WTC11 (cell line): ENCODE measurements at regions not wholly inside any gene's neighbourhood (a gene's known extent, or its start where the extent isn't known, plus 50 kb on each side); places are given as distances from the start of the nearest gene placed in this dataset.

Experiments used
- ATAC-seq: fragments of 200-7000 bp; cut with Tn5 transposase; 2 replicates; pipeline ENCODE4 v1.10.0; 2021; ENCODE audit warnings: mild to moderate bottlenecking, moderate library complexity
- CTCF ChIA-PET: fragments of 300-600 bp; sonication (Branson Sonifier 250); formaldehyde crosslinking; loops from one replicate; lab custom pipeline; 2021; ENCODE audit warnings: antibody characterized with exemption; lab: Charles Lee
- POLR2A ChIA-PET: fragments of 350-600 bp; sonication (Branson Sonifier 250); formaldehyde crosslinking; loops from one replicate; lab custom pipeline; 2021; ENCODE audit warnings: antibody characterized with exemption; lab: Charles Lee
- DNase-seq: peaks from one replicate; pipeline ENCODE4 v3.0.0; 2021; ENCODE audit warnings: low spot score
- H3K27ac Mint-ChIP-seq: 2 replicates; pipeline ENCODE4 v1.8.0; 2021; ENCODE audit warnings: mixed read lengths
- H3K27me3 Mint-ChIP-seq: 2 replicates; pipeline ENCODE4 v1.8.0; 2021; ENCODE audit warnings: low read depth, mild to moderate bottlenecking, moderate library complexity, mixed read lengths
- H3K36me3 Mint-ChIP-seq: 2 replicates; pipeline ENCODE4 v1.8.0; 2021; ENCODE audit warnings: mixed read lengths
- H3K4me1 Mint-ChIP-seq: 2 replicates; pipeline ENCODE4 v1.8.0; 2022; ENCODE audit warnings: mixed read lengths
- H3K4me3 Mint-ChIP-seq: 2 replicates; pipeline ENCODE4 v1.8.0; 2021; ENCODE audit warnings: mild to moderate bottlenecking, moderate library complexity, mixed read lengths
- H3K9me3 Mint-ChIP-seq: 2 replicates; pipeline ENCODE4 v1.8.0; 2021; ENCODE audit warnings: mixed read lengths
- ATF1 ChIP-seq: sonication (generic); formaldehyde crosslinking; IDR thresholded peaks from 2 replicates; pipeline ENCODE4 v1.8.1; 2023; ENCODE audit warnings: mild to moderate bottlenecking, moderate library complexity, missing genetic modification reagents
- CBFB ChIP-seq: sonication (generic); formaldehyde crosslinking; IDR thresholded peaks from 2 replicates; pipeline ENCODE4 v1.8.1; 2022; ENCODE audit warnings: mild to moderate bottlenecking, low read depth, missing genetic modification reagents
- CREB1 ChIP-seq: sonication (generic); formaldehyde crosslinking; IDR thresholded peaks from 2 replicates; pipeline ENCODE4 v1.8.0; 2023; ENCODE audit warnings: mild to moderate bottlenecking, missing genetic modification reagents
- ESRRA ChIP-seq: sonication (generic); formaldehyde crosslinking; IDR thresholded peaks from 2 replicates; pipeline ENCODE4 v1.8.1; 2022; ENCODE audit warnings: mild to moderate bottlenecking, missing genetic modification reagents, borderline replicate concordance
- FOXJ3 ChIP-seq: sonication (generic); formaldehyde crosslinking; IDR thresholded peaks from 2 replicates; pipeline ENCODE4 v1.9.0; 2021; ENCODE audit warnings: missing genetic modification reagents, mild to moderate bottlenecking, borderline replicate concordance
- FOXK1 ChIP-seq: sonication (generic); formaldehyde crosslinking; IDR thresholded peaks from 2 replicates; pipeline ENCODE4 v1.8.0; 2022; ENCODE audit warnings: mild to moderate bottlenecking, moderate library complexity, missing genetic modification reagents
- FOXP1 ChIP-seq: sonication (generic); formaldehyde crosslinking; IDR thresholded peaks from 2 replicates; pipeline ENCODE4 v1.8.0; 2022; ENCODE audit warnings: missing genetic modification reagents, mild to moderate bottlenecking, moderate library complexity, borderline replicate concordance
- GRHL2 ChIP-seq: fragments of 250-450 bp; sonication (Bioruptor Pico); IDR thresholded peaks from 2 replicates; pipeline ENCODE4 v1.8.0; 2022; ENCODE audit warnings: mild to moderate bottlenecking, moderate library complexity; ENCODE audit not compliant: insufficient replicate concordance, severe bottlenecking
- GTF2I ChIP-seq: fragments of 250-450 bp; sonication (Bioruptor Pico); conservative IDR thresholded peaks from 2 replicates; pipeline ENCODE4 v1.4.0; 2021; ENCODE audit warnings: mild to moderate bottlenecking
- HMGA2 ChIP-seq: fragments of 250-450 bp; sonication (Bioruptor Pico); IDR thresholded peaks from 2 replicates; pipeline ENCODE4 v1.4.0; 2021; ENCODE audit warnings: mild to moderate bottlenecking, moderate library complexity
- MXD4 ChIP-seq: fragments of 250-450 bp; sonication (Bioruptor Pico); IDR thresholded peaks from 2 replicates; pipeline ENCODE4 v1.8.0; 2021; ENCODE audit warnings: mild to moderate bottlenecking, moderate library complexity, borderline replicate concordance
- MYBL2 ChIP-seq: sonication (generic); formaldehyde crosslinking; IDR thresholded peaks from 2 replicates; pipeline ENCODE4 v1.8.1; 2023; ENCODE audit warnings: mild to moderate bottlenecking, moderate library complexity, missing genetic modification reagents
- NFE2L1 ChIP-seq: sonication (generic); formaldehyde crosslinking; IDR thresholded peaks from 2 replicates; pipeline ENCODE4 v1.8.1; 2023; ENCODE audit warnings: missing genetic modification reagents
- NR3C1 ChIP-seq: sonication (generic); formaldehyde crosslinking; conservative IDR thresholded peaks from 2 replicates; pipeline ENCODE4 v1.8.1; 2023; ENCODE audit warnings: low read depth, mild to moderate bottlenecking, missing genetic modification reagents
- SMAD4 ChIP-seq: sonication (generic); formaldehyde crosslinking; IDR thresholded peaks from 2 replicates; pipeline ENCODE4 v1.8.0; 2022; ENCODE audit warnings: mild to moderate bottlenecking, missing genetic modification reagents
- TEAD4 ChIP-seq: sonication (generic); formaldehyde crosslinking; IDR thresholded peaks from 2 replicates; pipeline ENCODE4 v1.8.0; 2022; ENCODE audit warnings: mild to moderate bottlenecking, missing genetic modification reagents
- ZNF121 ChIP-seq: sonication (generic); formaldehyde crosslinking; IDR thresholded peaks from 2 replicates; pipeline ENCODE4 v1.8.0; 2023; ENCODE audit warnings: missing genetic modification reagents
- TF ChIP-seq, protein P1 (sequence below): sonication (generic); formaldehyde crosslinking; IDR thresholded peaks from 2 replicates; pipeline ENCODE4 v1.8.0; 2023; ENCODE audit warnings: mild to moderate bottlenecking, missing genetic modification reagents
- TF ChIP-seq, protein P2 (sequence below): sonication (generic); formaldehyde crosslinking; IDR thresholded peaks from 2 replicates; pipeline ENCODE4 v1.8.1; 2023; ENCODE audit warnings: mild to moderate bottlenecking, missing genetic modification reagents
- TF ChIP-seq, protein P3 (sequence below): fragments of 250-450 bp; sonication (Bioruptor Pico); conservative IDR thresholded peaks from 2 replicates; pipeline ENCODE4 v1.9.0; 2021; ENCODE audit warnings: mild to moderate bottlenecking
- TF ChIP-seq, protein P4 (sequence below): sonication (generic); formaldehyde crosslinking; IDR thresholded peaks from 2 replicates; pipeline ENCODE4 v1.8.1; 2023; ENCODE audit warnings: mild to moderate bottlenecking, missing genetic modification reagents, moderate library complexity
- TF ChIP-seq, protein P5 (sequence below): fragments of 250-450 bp; sonication (Bioruptor Pico); IDR thresholded peaks from 2 replicates; pipeline ENCODE4 v1.9.0; 2021; ENCODE audit warnings: mild to moderate bottlenecking
- TF ChIP-seq, protein P6 (sequence below): sonication (generic); formaldehyde crosslinking; IDR thresholded peaks from 2 replicates; pipeline ENCODE4 v1.8.0; 2022; ENCODE audit warnings: mild to moderate bottlenecking, missing genetic modification reagents
- TF ChIP-seq, protein P7 (sequence below): sonication (generic); formaldehyde crosslinking; IDR thresholded peaks from 2 replicates; pipeline ENCODE4 v1.8.0; 2022; ENCODE audit warnings: mild to moderate bottlenecking, missing genetic modification reagents

DNA sequence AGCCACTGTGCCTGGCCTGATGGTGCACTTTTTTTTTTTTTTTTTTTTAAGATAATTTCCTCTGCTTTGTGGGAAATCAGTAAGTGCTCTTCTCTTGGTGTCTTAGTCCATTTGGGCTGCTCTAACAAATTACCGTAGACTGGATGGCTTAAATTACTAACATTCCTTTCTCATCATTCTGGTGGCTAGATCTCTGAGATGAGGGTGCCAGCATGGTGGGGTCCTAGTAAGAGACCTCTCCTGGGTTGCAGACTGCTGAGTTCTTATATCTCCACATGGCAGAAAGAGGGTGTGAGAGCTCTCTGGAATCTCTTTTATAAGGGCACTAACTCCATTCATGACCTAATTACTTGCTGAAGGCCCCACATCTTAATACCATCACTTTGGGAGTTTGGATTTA is 133.9 kb upstream of the ANKRD55 start (continued):
- TF ChIP-seq, protein P1, sequence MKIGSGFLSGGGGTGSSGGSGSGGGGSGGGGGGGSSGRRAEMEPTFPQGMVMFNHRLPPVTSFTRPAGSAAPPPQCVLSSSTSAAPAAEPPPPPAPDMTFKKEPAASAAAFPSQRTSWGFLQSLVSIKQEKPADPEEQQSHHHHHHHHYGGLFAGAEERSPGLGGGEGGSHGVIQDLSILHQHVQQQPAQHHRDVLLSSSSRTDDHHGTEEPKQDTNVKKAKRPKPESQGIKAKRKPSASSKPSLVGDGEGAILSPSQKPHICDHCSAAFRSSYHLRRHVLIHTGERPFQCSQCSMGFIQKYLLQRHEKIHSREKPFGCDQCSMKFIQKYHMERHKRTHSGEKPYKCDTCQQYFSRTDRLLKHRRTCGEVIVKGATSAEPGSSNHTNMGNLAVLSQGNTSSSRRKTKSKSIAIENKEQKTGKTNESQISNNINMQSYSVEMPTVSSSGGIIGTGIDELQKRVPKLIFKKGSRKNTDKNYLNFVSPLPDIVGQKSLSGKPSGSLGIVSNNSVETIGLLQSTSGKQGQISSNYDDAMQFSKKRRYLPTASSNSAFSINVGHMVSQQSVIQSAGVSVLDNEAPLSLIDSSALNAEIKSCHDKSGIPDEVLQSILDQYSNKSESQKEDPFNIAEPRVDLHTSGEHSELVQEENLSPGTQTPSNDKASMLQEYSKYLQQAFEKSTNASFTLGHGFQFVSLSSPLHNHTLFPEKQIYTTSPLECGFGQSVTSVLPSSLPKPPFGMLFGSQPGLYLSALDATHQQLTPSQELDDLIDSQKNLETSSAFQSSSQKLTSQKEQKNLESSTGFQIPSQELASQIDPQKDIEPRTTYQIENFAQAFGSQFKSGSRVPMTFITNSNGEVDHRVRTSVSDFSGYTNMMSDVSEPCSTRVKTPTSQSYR (CRISPR knock-in tag), result no peak
- TF ChIP-seq, protein P2, sequence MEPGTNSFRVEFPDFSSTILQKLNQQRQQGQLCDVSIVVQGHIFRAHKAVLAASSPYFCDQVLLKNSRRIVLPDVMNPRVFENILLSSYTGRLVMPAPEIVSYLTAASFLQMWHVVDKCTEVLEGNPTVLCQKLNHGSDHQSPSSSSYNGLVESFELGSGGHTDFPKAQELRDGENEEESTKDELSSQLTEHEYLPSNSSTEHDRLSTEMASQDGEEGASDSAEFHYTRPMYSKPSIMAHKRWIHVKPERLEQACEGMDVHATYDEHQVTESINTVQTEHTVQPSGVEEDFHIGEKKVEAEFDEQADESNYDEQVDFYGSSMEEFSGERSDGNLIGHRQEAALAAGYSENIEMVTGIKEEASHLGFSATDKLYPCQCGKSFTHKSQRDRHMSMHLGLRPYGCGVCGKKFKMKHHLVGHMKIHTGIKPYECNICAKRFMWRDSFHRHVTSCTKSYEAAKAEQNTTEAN (CRISPR knock-in tag), result no peak
- TF ChIP-seq, protein P3, sequence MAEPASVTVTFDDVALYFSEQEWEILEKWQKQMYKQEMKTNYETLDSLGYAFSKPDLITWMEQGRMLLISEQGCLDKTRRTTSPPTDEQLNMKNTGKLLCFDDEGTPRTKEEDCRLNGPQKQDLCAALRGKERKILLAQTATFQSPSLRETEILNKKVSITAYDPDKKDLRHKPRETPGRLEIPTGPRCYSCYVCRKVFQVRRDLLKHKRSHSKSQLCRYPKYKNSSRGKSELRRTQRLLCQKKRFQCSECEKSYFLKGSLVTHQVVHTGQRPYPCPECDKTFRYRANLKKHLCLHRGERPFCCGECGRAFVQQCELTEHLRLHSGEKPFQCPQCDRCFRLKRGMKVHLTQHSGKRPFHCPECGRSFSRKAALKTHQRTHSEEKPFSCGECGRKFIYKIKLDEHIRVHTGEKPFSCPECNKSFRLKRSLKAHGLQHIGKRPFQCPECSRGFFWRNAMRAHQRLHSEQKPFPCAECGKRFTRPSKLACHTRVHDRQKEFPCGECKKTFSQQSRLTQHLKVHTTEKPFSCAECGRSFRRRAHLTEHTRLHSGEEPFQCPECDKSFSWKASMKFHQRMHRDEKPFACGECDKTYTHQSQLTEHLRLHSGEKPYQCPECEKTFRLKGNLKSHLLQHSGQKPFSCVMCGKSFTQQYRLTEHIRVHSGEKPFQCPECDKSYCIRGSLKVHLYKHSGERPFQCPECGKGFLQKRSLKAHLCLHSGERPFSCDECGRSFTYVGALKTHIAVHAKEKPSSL (CRISPR knock-in tag), result no peak
- no peak for TF ChIP-seq NFE2L1 (CRISPR knock-in tag)
- no peak for TF ChIP-seq TEAD4 (CRISPR knock-in tag)
- TF ChIP-seq, protein P4, sequence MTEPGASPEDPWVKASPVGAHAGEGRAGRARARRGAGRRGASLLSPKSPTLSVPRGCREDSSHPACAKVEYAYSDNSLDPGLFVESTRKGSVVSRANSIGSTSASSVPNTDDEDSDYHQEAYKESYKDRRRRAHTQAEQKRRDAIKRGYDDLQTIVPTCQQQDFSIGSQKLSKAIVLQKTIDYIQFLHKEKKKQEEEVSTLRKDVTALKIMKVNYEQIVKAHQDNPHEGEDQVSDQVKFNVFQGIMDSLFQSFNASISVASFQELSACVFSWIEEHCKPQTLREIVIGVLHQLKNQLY, result no peak
- no peak for TF ChIP-seq HMGA2 (CRISPR knock-in tag)

DNA sequence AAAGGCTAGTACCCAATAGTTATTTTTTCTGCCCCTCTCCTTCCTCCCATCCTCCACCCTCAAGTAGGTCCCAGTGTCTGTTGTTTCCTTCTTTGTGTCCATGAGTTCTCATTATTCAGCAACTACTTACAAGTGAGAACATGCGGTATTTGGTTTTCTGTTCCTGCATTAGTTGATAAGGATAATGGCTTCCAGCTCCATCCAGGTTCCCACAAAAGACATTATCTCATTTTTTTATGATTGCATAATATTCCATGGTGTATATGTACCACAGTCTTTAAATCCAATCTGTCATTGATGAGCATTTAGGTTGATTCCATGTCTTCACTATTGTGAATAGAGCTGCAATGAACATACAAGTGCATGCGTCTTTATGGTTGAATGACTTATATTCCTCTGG is 128.3 kb upstream of the ANKRD55 start:
- Mint-ChIP-seq H3K27ac (no peak overlapping the region), H3K4me1 (peaks cover 16% of the 10 kb centered on the region), H3K27me3 (no peaks in the 10 kb centered on the region; the same call in 1 of the 2 replicates), H3K9me3 (no peaks in the 10 kb centered on the region), H3K4me3 (no peak overlapping the region), H3K36me3 (no peaks in the 10 kb centered on the region)
- no peak for TF ChIP-seq MXD4
- TF ChIP-seq, protein P4, result no peak
- no peak for TF ChIP-seq CREB1
- TF ChIP-seq NR3C1 (CRISPR knock-in tag), result no peak
- POLR2A ChIA-PET, result no interaction called here
- DNase-seq, result no peak
- CTCF ChIA-PET, result no interaction called here
- no peak for ATAC-seq

DNA sequence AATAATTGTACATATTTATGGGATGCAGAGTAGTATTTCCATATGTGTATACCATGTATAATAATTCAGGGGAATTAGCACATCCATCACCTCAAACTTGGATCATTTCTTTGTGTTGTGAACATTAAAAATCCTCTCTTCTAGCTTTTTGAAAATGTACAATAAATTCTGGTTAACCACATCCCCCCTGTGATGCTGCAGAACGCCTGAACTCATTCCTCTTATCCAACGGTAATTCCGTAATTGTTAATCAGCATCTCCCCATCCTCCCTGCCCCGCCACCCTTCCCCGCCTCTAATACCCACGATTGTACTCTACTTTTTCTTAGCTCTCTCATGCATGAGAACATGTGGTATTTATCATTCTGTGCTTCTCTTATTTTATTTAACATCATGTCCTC is 127.7 kb upstream of the ANKRD55 start:
- H3K27me3 Mint-ChIP-seq, result no peaks in the 10 kb centered on the region; the same call in 1 of the 2 replicates
- ChIA-PET CTCF (no interaction called here), POLR2A (no interaction called here)
- peaks cover 17% of the 10 kb centered on the region for H3K4me1 Mint-ChIP-seq
- DNase-seq (no peak), ATAC-seq (no peak)
- H3K9me3 Mint-ChIP-seq, result no peaks in the 10 kb centered on the region
- no peak overlapping the region for H3K27ac Mint-ChIP-seq
- H3K36me3 Mint-ChIP-seq, result no peaks in the 10 kb centered on the region
- H3K4me3 Mint-ChIP-seq, result no peak overlapping the region
- TF ChIP-seq SMAD4 (CRISPR knock-in tag) (no peak), FOXP1 (CRISPR knock-in tag) (no peak), CBFB (CRISPR knock-in tag) (no peak), FOXJ3 (CRISPR knock-in tag) (no peak), HMGA2 (CRISPR knock-in tag) (no peak), MYBL2 (CRISPR knock-in tag) (no peak), GTF2I (no peak), NFE2L1 (CRISPR knock-in tag) (no peak), ESRRA (CRISPR knock-in tag) (no peak), ZNF121 (CRISPR knock-in tag) (no peak), FOXK1 (CRISPR knock-in tag) (no peak), GRHL2 (no peak), ATF1 (CRISPR knock-in tag) (no peak)
- TF ChIP-seq, protein P5, sequence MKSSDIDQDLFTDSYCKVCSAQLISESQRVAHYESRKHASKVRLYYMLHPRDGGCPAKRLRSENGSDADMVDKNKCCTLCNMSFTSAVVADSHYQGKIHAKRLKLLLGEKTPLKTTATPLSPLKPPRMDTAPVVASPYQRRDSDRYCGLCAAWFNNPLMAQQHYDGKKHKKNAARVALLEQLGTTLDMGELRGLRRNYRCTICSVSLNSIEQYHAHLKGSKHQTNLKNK (CRISPR knock-in tag), result no peak
- TF ChIP-seq, protein P6, sequence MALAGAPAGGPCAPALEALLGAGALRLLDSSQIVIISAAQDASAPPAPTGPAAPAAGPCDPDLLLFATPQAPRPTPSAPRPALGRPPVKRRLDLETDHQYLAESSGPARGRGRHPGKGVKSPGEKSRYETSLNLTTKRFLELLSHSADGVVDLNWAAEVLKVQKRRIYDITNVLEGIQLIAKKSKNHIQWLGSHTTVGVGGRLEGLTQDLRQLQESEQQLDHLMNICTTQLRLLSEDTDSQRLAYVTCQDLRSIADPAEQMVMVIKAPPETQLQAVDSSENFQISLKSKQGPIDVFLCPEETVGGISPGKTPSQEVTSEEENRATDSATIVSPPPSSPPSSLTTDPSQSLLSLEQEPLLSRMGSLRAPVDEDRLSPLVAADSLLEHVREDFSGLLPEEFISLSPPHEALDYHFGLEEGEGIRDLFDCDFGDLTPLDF (CRISPR knock-in tag), result no peak
- TF ChIP-seq, protein P7, sequence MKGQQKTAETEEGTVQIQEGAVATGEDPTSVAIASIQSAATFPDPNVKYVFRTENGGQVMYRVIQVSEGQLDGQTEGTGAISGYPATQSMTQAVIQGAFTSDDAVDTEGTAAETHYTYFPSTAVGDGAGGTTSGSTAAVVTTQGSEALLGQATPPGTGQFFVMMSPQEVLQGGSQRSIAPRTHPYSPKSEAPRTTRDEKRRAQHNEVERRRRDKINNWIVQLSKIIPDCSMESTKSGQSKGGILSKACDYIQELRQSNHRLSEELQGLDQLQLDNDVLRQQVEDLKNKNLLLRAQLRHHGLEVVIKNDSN (CRISPR knock-in tag), result no peak
